Prostate gland (tissue), 2 donors: ENCODE measurements at regions not wholly inside any gene's neighbourhood (a gene's known extent, or its start where the extent isn't known, plus 50 kb on each side); places are given as distances from the start of the nearest gene placed in this dataset.

Experiments used
- CTCF ChIP-seq, 4 experiments: fragments of 200-600 bp in 2 of 4; fragments of 450-650 bp in 2 of 4; sonication (generic) in 2 of 4; IDR thresholded peaks; 1 replicate in 3 of 4; 2 replicates in 1 of 4; pipeline ENCODE4 v1.5.1; 2016 to 2019; ENCODE audit warnings: antibody characterized with exemption in 4 of 4, mild to moderate bottlenecking in 2 of 4, moderate library complexity in 2 of 4
- POLR2A ChIP-seq: fragments of 450-650 bp; IDR thresholded peaks from one replicate; pipeline ENCODE4 v1.6.1; 2016; ENCODE audit warnings: antibody characterized with exemption, mild to moderate bottlenecking

- TF ChIP-seq CTCF (IDR thresholded peaks at IDR 0.05) (no peak), POLR2A (no peak)
Measured at GRCh38 chr17:72488555-72489271, 367.9 kb downstream of the SOX9 start.
